ENCODE measurements at regions not wholly inside any gene's neighbourhood (a gene's known extent, or its start where the extent isn't known, plus 50 kb on each side); places are given as distances from the start of the nearest gene placed in this dataset.

GRCh38 chr11:27838674-27839073 is 138.4 kb upstream of the BDNF start:
- TF ChIP-seq, protein P1, sequence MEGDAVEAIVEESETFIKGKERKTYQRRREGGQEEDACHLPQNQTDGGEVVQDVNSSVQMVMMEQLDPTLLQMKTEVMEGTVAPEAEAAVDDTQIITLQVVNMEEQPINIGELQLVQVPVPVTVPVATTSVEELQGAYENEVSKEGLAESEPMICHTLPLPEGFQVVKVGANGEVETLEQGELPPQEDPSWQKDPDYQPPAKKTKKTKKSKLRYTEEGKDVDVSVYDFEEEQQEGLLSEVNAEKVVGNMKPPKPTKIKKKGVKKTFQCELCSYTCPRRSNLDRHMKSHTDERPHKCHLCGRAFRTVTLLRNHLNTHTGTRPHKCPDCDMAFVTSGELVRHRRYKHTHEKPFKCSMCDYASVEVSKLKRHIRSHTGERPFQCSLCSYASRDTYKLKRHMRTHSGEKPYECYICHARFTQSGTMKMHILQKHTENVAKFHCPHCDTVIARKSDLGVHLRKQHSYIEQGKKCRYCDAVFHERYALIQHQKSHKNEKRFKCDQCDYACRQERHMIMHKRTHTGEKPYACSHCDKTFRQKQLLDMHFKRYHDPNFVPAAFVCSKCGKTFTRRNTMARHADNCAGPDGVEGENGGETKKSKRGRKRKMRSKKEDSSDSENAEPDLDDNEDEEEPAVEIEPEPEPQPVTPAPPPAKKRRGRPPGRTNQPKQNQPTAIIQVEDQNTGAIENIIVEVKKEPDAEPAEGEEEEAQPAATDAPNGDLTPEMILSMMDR (IDR thresholded peaks at IDR 0.05), result no peak
- no peak for TF ChIP-seq EP300 (IDR thresholded peaks at IDR 0.05; ENCODE audit: low read depth)
- TF ChIP-seq POLR2A (IDR thresholded peaks at IDR 0.05), result no peak
- no peak for TF ChIP-seq POLR2AphosphoS5 (IDR thresholded peaks at IDR 0.05)
